Spleen (tissue), 11 donors: ENCODE measurements at regions not wholly inside any gene's neighbourhood (a gene's known extent, or its start where the extent isn't known, plus 50 kb on each side); places are given as distances from the start of the nearest gene placed in this dataset.

Source experiments
- DNase-seq: peaks from one replicate; pipeline ENCODE4 v3.0.0-alpha.2; 2020
- H3K27ac ChIP-seq, 8 donors: fragments of 200-600 bp; sonication (generic) in 7 of 8; 1 replicate in 4 of 8; 2 replicates in 4 of 8; pipeline versions ENCODE4 v1.5.0 to v1.8.0; 2016 to 2021; ENCODE audit warnings: inconsistent platforms in 4 of 8, mild to moderate bottlenecking in 4 of 8, moderate library complexity in 1 of 8
- H3K27me3 ChIP-seq, 7 donors: fragments of 200-600 bp; sonication (generic) in 6 of 7; replicated peaks in 1 of 7; 1 replicate in 4 of 7; 2 replicates in 3 of 7; pipeline versions ENCODE4 v1.5.0 to v1.8.0; 2016 to 2021; ENCODE audit warnings: inconsistent platforms in 3 of 7, mild to moderate bottlenecking in 1 of 7
- H3K36me3 ChIP-seq, 6 donors: fragments of 200-600 bp; sonication (generic) in 5 of 6; 1 replicate in 4 of 6; 2 replicates in 2 of 6; pipeline versions ENCODE4 v1.5.0 to v1.8.0; 2016 to 2021; ENCODE audit warnings: inconsistent platforms in 2 of 6
- H3K4me1 ChIP-seq, 6 donors: fragments of 200-600 bp; sonication (generic) in 5 of 6; 1 replicate in 3 of 6; 2 replicates in 3 of 6; pipeline versions ENCODE4 v1.5.0 to v1.8.0; 2016 to 2021; ENCODE audit warnings: inconsistent platforms in 3 of 6
- H3K4me3 ChIP-seq, 8 donors: fragments of 200-600 bp; sonication (generic) in 7 of 8; 1 replicate in 4 of 8; 2 replicates in 4 of 8; pipeline versions ENCODE4 v1.5.0 to v1.8.0; 2016 to 2021; ENCODE audit warnings: inconsistent platforms in 4 of 8, mild to moderate bottlenecking in 4 of 8, moderate library complexity in 2 of 8
- H3K9me3 ChIP-seq, 8 donors: fragments of 200-600 bp; sonication (generic) in 7 of 8; 1 replicate in 4 of 8; 2 replicates in 4 of 8; pipeline versions ENCODE4 v1.5.0 to v1.8.0; 2016 to 2021; ENCODE audit warnings: inconsistent platforms in 4 of 8
- CTCF ChIP-seq, 11 experiments: fragments of 200-600 bp in 7 of 11; fragments of 450-650 bp in 4 of 11; sonication (generic) in 4 of 11; IDR thresholded peaks in 8 of 11; conservative IDR thresholded peaks in 3 of 11; 1 replicate in 7 of 11; 2 replicates in 4 of 11; pipeline versions ENCODE4 v1.4.0 to v1.8.0; 2016 to 2021; ENCODE audit warnings: antibody characterized with exemption in 11 of 11, inconsistent platforms in 4 of 11, mild to moderate bottlenecking in 1 of 11
- POLR2A ChIP-seq, 3 donors: fragments of 450-650 bp; IDR thresholded peaks; one replicate each; pipeline ENCODE4 v1.5.1; 2017; ENCODE audit warnings: antibody characterized with exemption in 3 of 3, mild to moderate bottlenecking in 1 of 3
- POLR2AphosphoS5 ChIP-seq, 3 donors: sonication (generic); formaldehyde crosslinking; IDR thresholded peaks; one replicate each; pipeline ENCODE4 v1.5.1; 2017; ENCODE audit warnings: antibody characterized with exemption in 3 of 3
- WGBS, 5 donors: extraction: QIAGEN DNeasy Blood & Tissue Kit in 3 of 5; methylation state at CpG; one replicate each; pipeline versions ENCODE4 v1.1.5 to v1.1.7; 2013 to 2018; 5-methylcytosine and 5-hydroxymethylcytosine counted together
- intact Hi-C: fragments of 100-400 bp; cut with DNase I; formaldehyde crosslinking; loops from one replicate; pipeline ENCODE4 v1.15.0; 2023; ENCODE audit warnings: low total_unique reads
- donor health status: healthy with polysubstance abuse.
- donor health status: DM: no; HTN: no; CAD: no; lungs with moderate emphysema.
- donor health status: DM: no; HTN: no; CAD: no.
- donor health status: Bipolar disorder and iron deficiency.
- donor health status: healthy.
- donor health status: DM: no; HTN: no; CAD: no.
- donor health status: DM: yes; HTN: yes; CAD: no.

GRCh38 chr11:11220786-11221185 lies 132.3 kb downstream of the CSNK2A3 start:
- Histone ChIP-seq H3K27me3 (no peaks in the 10 kb centered on the region), H3K9me3 (no peaks in the 10 kb centered on the region), H3K36me3 (no peaks in the 10 kb centered on the region), H3K4me3 (no peak overlapping the region), H3K4me1 (peaks cover 0 to 12% (median 7%) of the 10 kb centered on the region in 6 donors), H3K27ac (no peak overlapping the region)
- TF ChIP-seq POLR2AphosphoS5 (IDR thresholded peaks at IDR 0.05), result no peak
- no peak for TF ChIP-seq POLR2A (IDR thresholded peaks at IDR 0.05)
- TF ChIP-seq CTCF (IDR thresholded peaks at IDR 0.05 in 8 of 11, conservative IDR thresholded peaks at IDR 0.05 in 3 of 11), result no peak
- 92 to 96% (median 94%) methylated on average over 9 of the region's 9 CpGs for WGBS, 5 donors
- DNase-seq, result no peak
- intact Hi-C loops, result no loop called here

- no peak for DNase-seq
- WGBS, 5 donors, result 65 to 78% (median 66%) methylated on average over 3 of the region's 3 CpGs
- intact Hi-C loops, result no loop called here
Observed at GRCh38 chr11:11218629-11218986, 134.4 kb downstream of the CSNK2A3 start.

GRCh38 chr11:11217929-11218628 lies 135.0 kb downstream of the CSNK2A3 start:
- H3K4me3 ChIP-seq, result no peak overlapping the region
- H3K27me3 ChIP-seq, result no peaks in the 10 kb centered on the region
- H3K36me3 ChIP-seq, result no peaks in the 10 kb centered on the region
- WGBS, 5 donors, result 74 to 86% (median 80%) methylated on average over 5 of the region's 5 CpGs
- H3K27ac ChIP-seq, result peak overlapping the region in 1 of 8 donors; percentile 19
- H3K4me1 ChIP-seq, result peaks cover 0 to 15% (median 9%) of the 10 kb centered on the region in 6 donors
- TF ChIP-seq POLR2A (IDR thresholded peaks at IDR 0.05), result no peak
- TF ChIP-seq CTCF (IDR thresholded peaks at IDR 0.05 in 8 of 11, conservative IDR thresholded peaks at IDR 0.05 in 3 of 11), result no peak
- TF ChIP-seq POLR2AphosphoS5 (IDR thresholded peaks at IDR 0.05), result no peak
- no peaks in the 10 kb centered on the region for H3K9me3 ChIP-seq
- DNase-seq, result no peak
- intact Hi-C loops, result no loop called here

More at GRCh38 chr11:11218629-11218986, 134.4 kb downstream of the CSNK2A3 start:
- H3K27ac ChIP-seq, result peak overlapping the region in 1 of 8 donors; percentile 19
- no peaks in the 10 kb centered on the region for H3K27me3 ChIP-seq
- H3K9me3 ChIP-seq, result no peaks in the 10 kb centered on the region
- H3K4me1 ChIP-seq, result peaks cover 0 to 15% (median 9%) of the 10 kb centered on the region in 6 donors
- TF ChIP-seq POLR2AphosphoS5 (IDR thresholded peaks at IDR 0.05) (no peak), CTCF (IDR thresholded peaks at IDR 0.05 in 8 of 11, conservative IDR thresholded peaks at IDR 0.05 in 3 of 11) (no peak), POLR2A (IDR thresholded peaks at IDR 0.05) (no peak)
- no peak overlapping the region for H3K4me3 ChIP-seq
- no peaks in the 10 kb centered on the region for H3K36me3 ChIP-seq

GRCh38 chr11:11217289-11217928 lies 135.6 kb downstream of the CSNK2A3 start:
- TF ChIP-seq CTCF (IDR thresholded peaks at IDR 0.05 in 8 of 11, conservative IDR thresholded peaks at IDR 0.05 in 3 of 11), result no peak
- no peak for TF ChIP-seq POLR2A (IDR thresholded peaks at IDR 0.05)
- TF ChIP-seq POLR2AphosphoS5 (IDR thresholded peaks at IDR 0.05), result no peak
- no peak overlapping the region for H3K4me3 ChIP-seq
- WGBS, 5 donors, result 89 to 95% (median 91%) methylated on average over 9 of the region's 9 CpGs
- H3K9me3 ChIP-seq, result no peaks in the 10 kb centered on the region
- H3K4me1 ChIP-seq, result peaks cover 0 to 15% (median 9%) of the 10 kb centered on the region in 6 donors
- no peak overlapping the region for H3K27ac ChIP-seq
- H3K36me3 ChIP-seq, result no peaks in the 10 kb centered on the region
- DNase-seq, result no peak
- no peaks in the 10 kb centered on the region for H3K27me3 ChIP-seq
- intact Hi-C loops, result no loop called here
